ENCODE measurements at regions not wholly inside any gene's neighbourhood (a gene's known extent, or its start where the extent isn't known, plus 50 kb on each side); places are given as distances from the start of the nearest gene placed in this dataset.

GRCh38 chr12:59929110-59929509 is 333.3 kb downstream of the SLC16A7 start:
- DNase-seq: no peak

- DNase-seq: no peak
Measured at GRCh38 chr12:59934486-59934885, 338.7 kb downstream of the SLC16A7 start.

- no peak for DNase-seq
Measured at GRCh38 chr12:59936534-59936933, 340.7 kb downstream of the SLC16A7 start.

- no peak for DNase-seq
Measured at GRCh38 chr12:59937148-59937547, 341.3 kb downstream of the SLC16A7 start.

GRCh38 chr12:59938190-59938962 is 342.5 kb downstream of the SLC16A7 start:
- DNase-seq: no peak

- peak; percentile 19 for DNase-seq
Measured at GRCh38 chr12:59940631-59941342, 345.0 kb downstream of the SLC16A7 start.

- DNase-seq: peak; percentile 6
Measured at GRCh38 chr12:59941461-59941860, 345.6 kb downstream of the SLC16A7 start.

- DNase-seq: no peak
Measured at GRCh38 chr12:59944177-59944576, 348.3 kb downstream of the SLC16A7 start.

GRCh38 chr12:59946635-59947034 is 350.8 kb downstream of the SLC16A7 start:
- no peak for DNase-seq

- DNase-seq: no peak
Measured at GRCh38 chr12:59963546-59963945, 367.7 kb downstream of the SLC16A7 start.

GRCh38 chr12:59972905-59973304 is 377.1 kb downstream of the SLC16A7 start:
- DNase-seq: no peak

GRCh38 chr12:59973515-59973914 is 377.7 kb downstream of the SLC16A7 start:
- peak; percentile 21 for DNase-seq

- no peak for DNase-seq
Measured at GRCh38 chr12:59977779-59978178, 381.9 kb downstream of the SLC16A7 start.

GRCh38 chr12:59980476-59980875 is 384.6 kb downstream of the SLC16A7 start:
- DNase-seq: no peak

- no peak for DNase-seq
Measured at GRCh38 chr12:59999291-59999690, 403.5 kb downstream of the SLC16A7 start.

GRCh38 chr12:60010486-60010885 is 414.7 kb downstream of the SLC16A7 start:
- no peak for DNase-seq

GRCh38 chr12:60012659-60013058 is 416.8 kb downstream of the SLC16A7 start:
- no peak for DNase-seq

- no peak for DNase-seq
Measured at GRCh38 chr12:60014436-60014835, 418.6 kb downstream of the SLC16A7 start.

- no peak for DNase-seq
Measured at GRCh38 chr12:60020068-60020467, 424.2 kb downstream of the SLC16A7 start.

- DNase-seq: no peak
Measured at GRCh38 chr12:60021235-60021634, 425.4 kb downstream of the SLC16A7 start.

GRCh38 chr12:60027266-60027665 is 431.4 kb downstream of the SLC16A7 start:
- DNase-seq: no peak

- no peak for DNase-seq
Measured at GRCh38 chr12:60034147-60034546, 438.3 kb downstream of the SLC16A7 start.

GRCh38 chr12:60035835-60036234 is 440.0 kb downstream of the SLC16A7 start:
- DNase-seq: no peak

GRCh38 chr12:60042835-60043234 is 447.0 kb downstream of the SLC16A7 start:
- DNase-seq: no peak
